HG02763 (cell line): ENCODE measurements at regions not wholly inside any gene's neighbourhood (a gene's known extent, or its start where the extent isn't known, plus 50 kb on each side); places are given as distances from the start of the nearest gene placed in this dataset.

Experiments used
- ATAC-seq: cut with Tn5 transposase; IDR thresholded peaks from one replicate; pipeline ENCODE4 v1.9.1; 2021; ENCODE audit warnings: mild to moderate bottlenecking, moderate library complexity; ENCODE audit not compliant: unreplicated experiment

DNA sequence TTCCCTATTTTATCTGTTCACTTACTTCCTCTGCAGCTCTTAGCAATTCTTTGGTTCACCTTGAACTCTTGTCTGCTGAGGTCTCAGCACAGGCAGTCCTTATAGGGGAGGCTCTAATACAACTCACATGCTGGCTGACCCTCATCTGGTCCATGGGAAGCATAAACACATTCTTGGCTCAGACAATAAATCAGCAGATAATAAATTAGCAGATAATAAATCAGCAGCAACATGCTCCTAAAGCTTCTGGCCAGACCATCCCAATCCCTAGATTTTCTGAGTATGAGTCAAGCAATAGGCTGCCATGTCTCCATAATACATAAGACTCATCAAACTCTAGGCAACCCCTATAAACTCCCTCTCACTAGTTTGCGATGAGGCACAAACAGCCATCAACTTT lies 208.6 kb upstream of the STEAP4 start:
- ATAC-seq: no peak

DNA sequence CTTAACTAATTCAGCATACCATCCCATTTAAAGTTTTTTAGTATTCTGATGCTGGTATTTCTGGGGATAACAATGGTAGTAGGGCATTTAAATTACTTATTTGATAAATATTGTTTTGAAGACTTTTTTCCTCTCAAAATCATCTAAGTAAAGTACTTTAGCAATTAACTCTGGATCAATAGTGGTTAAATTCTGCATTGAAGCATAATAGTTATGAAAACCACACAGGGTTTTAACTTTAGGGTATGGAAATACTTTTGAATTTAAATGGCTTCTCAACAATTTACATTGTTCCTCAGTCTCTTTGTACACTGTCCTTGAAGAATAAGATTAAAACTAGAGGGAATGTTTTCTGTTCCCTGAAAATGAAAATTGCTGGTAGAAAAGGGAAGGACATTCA lies 202.6 kb upstream of the STEAP4 start:
- no peak for ATAC-seq

DNA sequence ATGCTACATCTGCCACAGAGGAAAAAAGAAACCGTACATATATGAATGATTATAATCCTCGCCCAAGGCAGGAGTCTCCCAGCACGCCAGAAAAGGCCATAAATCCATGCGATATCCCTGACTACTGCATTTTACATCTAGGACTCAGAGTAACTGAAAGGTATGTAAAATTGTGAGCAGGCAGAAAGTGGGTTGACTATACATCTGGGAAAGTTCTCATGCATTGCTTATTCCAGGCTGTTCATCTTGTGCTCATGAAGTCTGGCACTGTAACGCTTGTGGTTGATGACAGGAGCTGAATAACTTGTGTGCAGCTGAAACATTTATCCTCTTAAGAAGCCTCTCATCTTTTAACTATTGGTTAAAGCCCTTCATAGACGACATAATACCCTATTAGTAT lies 193.4 kb upstream of the STEAP4 start:
- no peak for ATAC-seq

DNA sequence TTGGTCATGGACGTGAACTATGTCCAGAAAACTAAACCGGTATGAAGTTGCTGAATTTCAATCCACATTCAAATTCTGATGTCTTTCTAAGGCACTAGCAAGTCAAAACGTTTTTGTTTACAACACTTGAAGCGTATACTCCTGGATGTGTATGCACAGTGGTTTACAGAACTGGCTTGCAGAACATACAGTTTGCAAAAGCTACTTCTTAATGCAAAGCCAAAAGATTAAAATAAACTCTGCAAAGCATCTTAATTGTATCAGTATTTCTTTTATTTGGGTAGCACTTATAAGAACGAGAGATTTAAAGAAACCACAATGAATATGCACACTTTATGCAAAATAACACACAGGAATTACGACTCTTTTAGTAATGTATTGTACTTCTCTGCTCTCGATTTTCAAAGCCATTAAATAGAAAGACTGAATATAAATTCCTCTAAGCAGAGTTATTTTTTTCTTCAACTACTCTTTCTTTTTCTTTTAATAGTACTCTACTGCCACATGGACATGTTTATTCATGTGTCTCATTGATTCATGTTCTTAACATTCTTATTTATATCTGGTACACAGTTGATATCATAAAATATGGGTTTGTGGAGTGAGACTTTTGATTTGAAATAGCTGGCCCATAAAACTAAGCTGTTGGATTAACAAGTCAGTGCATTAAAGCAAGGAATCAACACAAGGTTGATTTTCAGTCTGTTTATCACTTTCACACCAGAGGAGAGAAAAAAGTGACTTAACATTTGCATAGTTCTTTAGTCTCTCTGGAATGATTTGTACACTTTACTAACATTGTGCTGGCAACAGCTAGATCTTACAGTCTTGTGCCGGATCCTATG lies 189.4 kb upstream of the STEAP4 start:
- no peak for ATAC-seq

DNA sequence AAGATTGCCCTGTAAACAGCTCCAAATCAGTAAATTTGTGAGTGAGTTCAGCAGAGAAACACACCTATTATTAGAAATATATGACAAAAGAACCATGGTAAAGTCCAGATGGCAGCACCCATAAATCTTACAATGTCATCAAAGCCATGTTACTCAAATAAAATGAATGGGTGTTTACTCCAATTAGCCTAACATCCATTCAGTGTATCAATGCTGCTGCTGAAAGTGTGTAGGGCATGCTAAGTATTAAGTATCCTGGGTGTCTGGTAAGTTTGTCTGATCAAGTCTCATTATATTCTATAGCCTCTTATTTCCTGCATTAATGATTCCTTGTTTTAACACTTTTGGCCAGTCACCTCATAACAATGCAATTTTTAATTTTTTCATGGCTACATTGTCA lies 185.5 kb upstream of the STEAP4 start:
- ATAC-seq: no peak

DNA sequence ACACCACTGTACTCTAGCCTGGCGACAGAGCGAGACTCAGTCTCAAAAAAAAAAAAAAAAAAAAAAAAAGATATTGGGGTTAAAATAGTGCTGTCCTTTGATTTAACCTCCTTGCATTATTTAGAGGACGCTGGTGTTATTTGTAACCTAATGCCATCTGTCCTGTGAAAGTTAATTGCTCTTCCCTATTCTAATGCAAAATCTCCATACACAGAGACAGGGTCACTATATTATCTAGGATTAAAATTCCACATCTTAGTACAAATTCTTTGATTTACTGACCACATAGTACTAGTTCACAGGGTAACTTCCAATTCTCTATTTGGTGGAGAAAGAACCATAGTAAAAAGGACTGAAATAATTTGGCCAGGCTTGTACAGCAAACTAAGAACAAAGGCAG lies 184.2 kb upstream of the STEAP4 start:
- no peak for ATAC-seq

DNA sequence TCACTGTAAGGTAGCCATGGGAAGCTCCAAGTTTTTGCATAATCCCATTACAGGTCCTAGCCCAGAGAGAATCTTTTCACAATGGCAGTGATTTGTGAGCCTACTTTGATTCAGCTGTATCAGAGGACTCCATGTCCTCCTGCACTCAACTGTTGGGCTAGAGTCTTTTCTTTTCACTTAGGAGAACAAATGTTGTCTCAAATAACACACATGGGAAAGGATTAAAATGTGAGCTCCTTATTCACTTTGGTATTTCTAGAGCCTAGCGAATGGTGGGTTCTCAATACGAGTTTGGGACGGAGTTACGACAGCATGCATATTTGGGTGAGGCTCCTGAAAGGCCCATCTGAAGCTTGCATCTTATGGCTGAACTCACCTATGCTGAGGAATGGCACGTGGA lies 183.5 kb upstream of the STEAP4 start:
- ATAC-seq: no peak

DNA sequence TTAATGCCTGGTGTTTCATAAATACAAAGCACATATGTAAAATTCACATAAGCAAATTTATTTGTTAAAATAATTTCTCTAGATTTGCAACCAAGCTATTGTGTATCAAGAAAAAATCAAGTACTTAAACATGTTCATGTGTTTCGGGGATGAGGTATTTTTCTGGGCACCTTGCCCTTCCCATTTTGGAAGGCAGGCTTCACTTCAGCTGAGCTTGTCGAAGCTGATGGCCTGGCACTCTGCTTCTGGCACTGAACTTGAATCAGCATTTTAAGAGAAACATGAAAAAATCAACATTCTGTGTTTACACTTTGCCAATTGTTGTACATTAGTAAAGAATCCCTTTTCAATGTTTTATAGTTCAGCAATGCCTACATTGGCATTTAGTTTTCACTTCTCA lies 179.1 kb upstream of the STEAP4 start:
- no peak for ATAC-seq

DNA sequence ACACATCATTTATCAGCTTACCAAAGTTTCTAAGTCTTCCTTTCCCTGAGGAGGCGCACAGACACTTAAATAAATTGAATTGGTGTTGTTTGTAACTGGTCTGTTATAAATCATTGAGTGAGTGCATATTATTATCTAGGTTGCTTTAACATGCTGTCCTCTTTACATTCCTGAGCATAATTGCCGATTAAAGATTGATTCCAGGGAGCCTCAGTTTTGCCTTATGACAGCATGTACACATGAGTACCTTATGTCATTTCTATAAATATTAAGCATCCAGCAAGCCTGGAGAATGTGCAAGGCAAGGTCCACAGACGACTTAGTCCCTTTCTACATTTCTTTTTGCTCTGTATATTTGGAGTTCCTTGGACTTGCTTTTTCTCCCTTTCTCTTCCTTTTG lies 177.9 kb upstream of the STEAP4 start:
- ATAC-seq: no peak

DNA sequence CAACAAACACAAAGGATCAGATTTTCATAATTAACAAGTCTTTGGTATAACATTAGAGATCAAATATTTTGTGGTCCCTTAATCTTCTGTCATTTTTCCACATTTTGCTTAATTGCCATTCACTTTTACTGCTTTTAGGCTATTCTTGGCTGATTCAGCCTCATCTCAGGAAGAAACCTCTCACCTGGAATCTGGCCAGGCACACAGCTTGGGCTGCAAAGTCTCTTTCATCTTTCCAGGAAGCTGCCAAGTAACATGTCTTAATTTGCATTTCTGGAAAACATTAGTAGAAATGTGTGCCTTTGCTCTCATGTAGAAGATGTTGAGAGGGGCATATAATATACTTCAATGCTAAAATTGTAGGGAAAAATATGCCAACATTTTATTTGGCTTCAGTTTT lies 174.2 kb upstream of the STEAP4 start:
- no peak for ATAC-seq

DNA sequence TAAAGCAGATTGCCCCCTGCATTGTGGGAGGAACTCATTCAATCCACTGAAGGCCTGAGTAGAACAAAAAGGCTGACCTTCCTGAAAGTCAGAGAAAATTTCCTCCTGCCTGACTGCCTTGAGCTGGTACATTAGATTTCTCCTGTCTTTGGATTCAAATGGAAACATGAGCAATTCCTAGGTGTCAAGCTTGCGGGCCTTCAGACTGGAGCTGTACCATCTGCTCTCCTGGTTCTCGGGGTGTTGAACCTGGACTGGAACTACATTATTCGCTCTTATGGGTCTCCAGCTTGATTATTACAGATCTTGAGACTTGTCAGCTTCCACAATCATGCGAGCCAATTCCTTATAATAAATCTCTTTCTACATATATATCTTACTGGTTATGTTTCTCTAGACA lies 173.6 kb upstream of the STEAP4 start:
- ATAC-seq: no peak

DNA sequence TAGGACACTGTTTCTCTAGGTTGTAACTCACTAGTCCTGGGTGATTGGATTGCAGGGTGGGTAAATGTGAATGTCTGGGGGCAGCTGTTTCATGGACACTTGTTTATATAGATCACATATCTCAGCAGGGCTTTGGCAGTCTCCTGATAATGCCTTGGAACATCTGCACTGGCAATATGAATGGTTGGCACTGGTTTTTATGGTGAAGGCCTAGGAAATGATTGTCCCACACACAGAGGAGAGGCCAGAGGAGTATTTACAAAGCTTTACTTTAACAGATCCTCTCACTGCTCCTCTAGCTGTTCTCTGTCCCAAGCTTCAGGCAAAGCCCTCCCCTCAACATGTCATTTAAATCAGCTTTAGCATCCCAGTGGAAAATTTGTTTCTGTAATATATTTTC lies 171.3 kb upstream of the STEAP4 start:
- ATAC-seq: no peak

DNA sequence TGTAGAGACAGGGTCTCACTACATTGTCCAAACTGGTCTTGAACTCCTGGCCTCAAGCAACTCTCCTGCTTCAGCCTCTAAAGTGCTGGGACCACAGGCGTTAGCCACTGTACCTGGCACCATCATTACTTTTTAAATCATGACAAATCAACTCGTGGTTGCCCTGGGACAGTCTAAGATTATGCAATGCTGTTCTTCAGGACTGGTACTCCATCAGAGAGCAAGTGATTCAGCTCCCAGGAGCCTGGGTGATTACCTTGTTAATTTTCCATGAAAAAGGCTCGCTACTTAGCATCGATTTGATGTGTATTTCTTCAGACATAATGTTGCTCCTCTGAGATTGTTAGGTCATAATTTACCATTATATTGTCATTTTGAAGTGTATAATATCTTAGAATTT lies 158.9 kb upstream of the STEAP4 start:
- ATAC-seq: no peak

DNA sequence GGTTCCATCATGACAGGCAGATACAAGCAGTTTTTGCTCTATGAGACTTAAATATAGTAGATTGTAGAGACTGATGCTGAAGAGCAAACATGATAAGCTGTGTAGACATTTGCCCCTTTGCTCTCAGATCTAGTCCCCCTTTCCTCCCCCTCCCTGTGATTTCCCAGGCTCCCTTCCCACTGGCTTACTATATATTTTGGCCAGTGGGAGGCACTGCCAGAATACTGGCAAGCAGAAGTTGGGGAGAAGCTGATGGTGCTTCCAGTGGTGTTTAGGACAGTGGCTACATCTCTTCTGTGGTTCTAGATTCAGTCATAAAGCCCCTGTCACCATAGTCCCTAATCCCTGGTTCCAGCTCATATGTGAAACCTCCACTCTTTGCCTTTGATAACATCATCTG lies 156.1 kb upstream of the STEAP4 start:
- no peak for ATAC-seq

DNA sequence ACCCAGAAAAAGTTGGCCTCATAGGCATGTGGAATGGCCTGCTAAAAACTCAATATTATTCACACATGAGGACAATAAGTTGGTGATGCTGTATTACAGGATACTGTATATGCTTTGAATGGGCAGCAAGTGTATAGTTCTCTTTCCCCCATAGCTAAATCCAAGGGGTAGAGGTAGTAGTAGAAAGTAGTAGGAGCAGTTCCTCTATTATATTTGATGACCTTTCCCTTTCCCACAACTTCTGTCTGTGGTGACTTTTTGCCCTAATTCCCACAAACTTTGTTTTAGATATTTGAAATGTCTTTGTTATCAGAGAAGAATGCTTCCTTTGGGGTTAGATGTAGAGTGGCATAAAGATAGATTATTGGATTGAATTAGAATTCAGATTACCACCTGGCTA lies 154.0 kb upstream of the STEAP4 start:
- no peak for ATAC-seq

DNA sequence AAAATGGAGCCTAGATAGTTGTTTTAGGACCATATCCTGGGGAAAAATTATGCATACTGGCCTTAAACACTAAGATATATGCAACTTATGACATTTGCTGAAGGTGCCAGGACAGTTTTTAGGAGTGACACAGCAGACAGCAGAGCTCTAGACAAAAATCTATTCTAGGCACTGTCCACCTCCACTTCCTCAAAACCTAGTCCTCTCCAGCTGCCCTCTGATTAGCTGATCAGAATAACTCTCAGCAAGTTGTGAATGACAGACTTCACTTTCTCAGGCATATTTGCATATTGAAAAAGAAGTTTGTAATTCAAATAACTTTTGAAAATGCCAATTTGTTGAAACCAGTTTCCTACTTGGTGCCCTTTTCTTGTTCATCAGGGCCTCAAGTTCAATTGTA lies 152.3 kb upstream of the STEAP4 start:
- no peak for ATAC-seq

DNA sequence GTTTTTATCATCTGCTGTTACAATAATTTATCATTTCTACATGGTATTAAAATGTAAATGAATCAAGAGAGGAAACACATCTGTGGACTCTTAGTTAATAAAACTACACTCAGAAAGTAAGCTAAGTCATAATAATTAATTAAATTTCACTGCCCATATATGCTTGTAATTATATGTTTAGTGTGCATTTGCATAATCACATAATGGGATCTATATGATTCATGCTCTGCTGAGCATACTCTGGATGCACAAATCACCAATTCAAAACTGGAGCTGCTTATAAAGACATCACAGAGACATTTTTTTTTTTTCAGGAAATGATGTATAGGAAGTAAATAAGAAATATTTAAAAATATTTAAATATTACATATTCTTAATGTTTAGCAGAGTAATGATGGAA lies 151.6 kb upstream of the STEAP4 start:
- no peak for ATAC-seq

DNA sequence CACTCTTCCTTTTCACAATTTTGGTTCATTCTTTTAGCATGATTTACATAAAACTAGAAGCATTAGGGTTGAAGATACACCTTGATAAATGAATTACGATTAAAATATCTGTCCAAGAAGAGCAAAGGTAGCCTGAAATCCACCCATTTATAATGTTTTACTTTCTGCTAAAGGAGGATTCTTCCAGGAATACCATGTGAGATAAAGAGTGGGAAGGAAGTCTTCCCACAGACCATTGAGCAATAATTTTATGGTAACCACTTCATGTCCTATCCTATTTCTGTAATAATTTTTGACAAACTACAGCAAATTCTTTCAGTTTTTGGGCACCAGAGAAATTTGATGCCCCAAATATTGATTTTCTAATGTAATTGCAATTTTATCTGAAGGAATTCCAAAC lies 150.6 kb upstream of the STEAP4 start:
- ATAC-seq: no peak

DNA sequence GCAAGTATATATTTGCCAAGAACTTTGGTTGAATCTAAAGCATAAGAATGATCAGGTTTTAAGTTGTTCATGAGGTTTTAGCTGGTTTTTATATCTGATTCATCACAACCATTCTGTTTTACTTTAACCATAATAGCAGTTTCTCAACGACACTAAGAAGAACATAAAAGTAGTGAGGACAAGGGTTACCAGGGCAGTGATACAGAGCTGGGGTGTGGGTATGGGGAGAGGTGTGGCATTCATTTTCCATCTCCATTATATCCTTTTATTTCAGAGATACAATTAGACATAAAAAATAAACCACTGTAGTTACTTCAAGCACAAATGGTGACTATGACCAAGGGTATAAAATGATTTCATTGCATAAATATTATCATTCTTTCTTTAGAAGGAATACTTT lies 149.8 kb upstream of the STEAP4 start:
- ATAC-seq: no peak

DNA sequence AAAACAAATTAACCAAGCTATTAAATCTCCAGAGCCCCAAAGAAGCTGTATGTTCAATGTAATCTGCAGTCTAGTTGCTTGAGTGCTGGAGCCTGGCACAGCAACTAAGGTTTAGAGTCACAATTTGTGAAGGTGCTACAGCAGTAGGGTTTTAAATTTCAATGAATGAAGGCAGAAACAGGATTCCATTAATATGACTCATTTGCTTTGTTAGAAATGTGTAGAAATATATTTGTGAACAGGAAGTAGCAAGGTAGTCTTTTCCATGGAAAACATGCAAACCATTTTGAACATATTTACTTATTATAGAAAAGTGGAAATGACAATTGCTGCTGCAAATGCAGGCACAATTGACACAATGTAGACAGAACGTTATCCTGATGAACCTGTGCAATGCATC lies 149.0 kb upstream of the STEAP4 start:
- ATAC-seq: no peak

DNA sequence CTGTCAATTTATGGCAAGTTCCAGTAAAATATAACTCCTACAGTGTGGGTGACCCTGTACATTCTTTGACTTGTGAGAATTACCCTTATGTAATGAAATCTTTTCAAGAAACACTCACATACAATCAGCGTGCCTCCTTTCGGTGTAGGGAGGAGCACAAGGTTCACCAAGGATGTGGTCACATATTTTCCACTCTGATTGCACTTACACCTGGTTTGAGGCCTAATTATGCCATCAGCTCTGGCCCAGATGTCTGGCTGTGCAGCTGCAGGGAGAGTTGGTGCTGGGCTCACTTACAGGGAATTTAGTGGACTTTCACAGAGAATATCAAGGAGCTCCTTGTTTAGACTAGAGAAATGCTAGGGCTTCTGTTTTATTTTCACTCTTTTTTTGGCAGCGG lies 146.0 kb upstream of the STEAP4 start:
- peak; percentile 59 for ATAC-seq

DNA sequence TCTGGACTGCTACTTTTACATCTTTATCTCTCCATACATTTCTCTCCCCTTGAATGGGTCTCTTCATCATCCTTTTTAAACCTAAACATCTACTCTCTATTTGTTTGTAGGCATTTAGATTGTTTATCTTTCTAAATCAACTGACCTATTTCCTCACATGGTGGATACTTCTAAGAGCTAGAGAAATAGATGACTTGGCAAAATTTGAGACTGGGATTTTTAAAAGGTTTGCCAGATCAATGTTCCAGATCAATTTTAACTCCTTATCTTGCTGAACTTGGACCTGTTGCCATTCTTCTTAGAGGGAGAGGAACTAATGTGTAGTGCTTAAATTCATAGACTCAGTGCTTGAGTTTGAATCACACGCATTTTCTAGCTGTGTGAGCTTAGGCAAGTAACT lies 144.2 kb upstream of the STEAP4 start:
- no peak for ATAC-seq

DNA sequence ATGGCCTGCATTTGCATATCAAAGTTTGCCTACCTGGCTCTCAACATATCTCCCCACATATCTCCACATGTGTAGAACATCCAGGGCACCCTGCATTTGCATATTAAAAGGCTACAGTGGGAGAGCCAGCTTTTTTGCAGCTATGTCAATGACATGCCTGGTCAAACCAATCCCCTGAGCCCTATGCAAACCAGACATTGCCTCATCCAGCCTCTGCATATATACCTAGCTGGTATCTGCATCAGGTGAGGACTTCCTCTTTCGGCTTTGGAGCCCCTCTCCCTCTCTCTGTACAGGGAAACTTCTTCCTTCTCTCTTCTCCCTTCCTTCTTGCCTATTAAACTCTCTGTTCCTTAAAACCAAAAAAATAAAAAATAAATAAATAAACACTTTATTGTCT lies 142.7 kb upstream of the STEAP4 start:
- no peak for ATAC-seq
